Lower leg skin (tissue), 4 donors: ENCODE measurements at regions not wholly inside any gene's neighbourhood (a gene's known extent, or its start where the extent isn't known, plus 50 kb on each side); places are given as distances from the start of the nearest gene placed in this dataset.

ENCODE experiments used
- DNase-seq, 2 donors: peaks; one replicate each; pipeline ENCODE4 v3.0.0-alpha.2; 2019; ENCODE audit warnings: low spot score in 2 of 2
- H3K4me3 ChIP-seq: fragments of 200-600 bp; sonication (generic); 2 replicates; pipeline ENCODE4 v1.5.1; 2017; ENCODE audit warnings: mild to moderate bottlenecking, low read depth; ENCODE audit not compliant: poor library complexity, severe bottlenecking
- CTCF ChIP-seq, 3 donors: fragments of 450-650 bp; IDR thresholded peaks; one replicate each; pipeline ENCODE4 v1.5.1; 2016; ENCODE audit warnings: antibody characterized with exemption in 3 of 3, mild to moderate bottlenecking in 3 of 3, moderate library complexity in 2 of 3
- POLR2A ChIP-seq, 2 donors: fragments of 450-650 bp; IDR thresholded peaks; one replicate each; pipeline ENCODE4 v1.6.1; 2016 to 2017; ENCODE audit warnings: antibody characterized with exemption in 2 of 2, mild to moderate bottlenecking in 1 of 2, moderate library complexity in 1 of 2
- WGBS, 2 donors: methylation state at CpG; one replicate each; pipeline ENCODE4 v1.1.5; 2018; 5-methylcytosine and 5-hydroxymethylcytosine counted together
- intact Hi-C: fragments of 100-400 bp; cut with DNase I; formaldehyde crosslinking; loops from one replicate; pipeline ENCODE4 v1.15.0; 2023; ENCODE audit warnings: low total_unique reads

- TF ChIP-seq POLR2A (IDR thresholded peaks at IDR 0.05): no peak
- TF ChIP-seq CTCF (IDR thresholded peaks at IDR 0.05): no peak
- DNase-seq: no peak
- no peak overlapping the region for H3K4me3 ChIP-seq
- intact Hi-C loops: no loop called here
- WGBS, 2 donors: 68 to 69% methylated on average over 2 of the region's 2 CpGs
Observed at GRCh38 chr11:127864861-127865260, 722.5 kb downstream of the ETS1 start.

- TF ChIP-seq POLR2A (IDR thresholded peaks at IDR 0.05): no peak
- TF ChIP-seq CTCF (IDR thresholded peaks at IDR 0.05): no peak
- H3K4me3 ChIP-seq: no peak overlapping the region
- intact Hi-C loops: no loop called here
- DNase-seq: no peak
- 50 to 59% methylated on average over 2 of the region's 2 CpGs for WGBS, 2 donors
Observed at GRCh38 chr11:127862406-127862805, 725.0 kb downstream of the ETS1 start.

GRCh38 chr11:127859941-127860354 lies 727.4 kb downstream of the ETS1 start:
- no peak for DNase-seq
- intact Hi-C loops: no loop called here
- H3K4me3 ChIP-seq: no peak overlapping the region
- WGBS, 2 donors: 63 to 71% methylated on average over 6 of the region's 6 CpGs
- TF ChIP-seq CTCF (IDR thresholded peaks at IDR 0.05): no peak

GRCh38 chr11:127844876-127845275 lies 742.5 kb downstream of the ETS1 start:
- WGBS, 2 donors: 74 to 81% methylated on average over 4 of the region's 4 CpGs
- intact Hi-C loops: no loop called here
- TF ChIP-seq POLR2A (IDR thresholded peaks at IDR 0.05): no peak
- no peak for TF ChIP-seq CTCF (IDR thresholded peaks at IDR 0.05)
- no peak for DNase-seq
- no peak overlapping the region for H3K4me3 ChIP-seq

GRCh38 chr11:127843483-127844396 lies 743.6 kb downstream of the ETS1 start:
- TF ChIP-seq CTCF (IDR thresholded peaks at IDR 0.05) (no peak), POLR2A (IDR thresholded peaks at IDR 0.05) (no peak)
- intact Hi-C loops: no loop called here
- DNase-seq: peak; percentile 27 to 88
- H3K4me3 ChIP-seq: no peak overlapping the region
- WGBS, 2 donors: 38% methylated on average over 12 of the region's 12 CpGs
